NT2/D1 (cell line): ENCODE measurements at regions not wholly inside any gene's neighbourhood (a gene's known extent, or its start where the extent isn't known, plus 50 kb on each side); places are given as distances from the start of the nearest gene placed in this dataset.

Experiments used
- YY1 ChIP-seq: IDR thresholded peaks from 2 replicates; pipeline ENCODE4 v1.6.1; 2011; ENCODE audit not compliant: insufficient read length, insufficient read depth
- ZNF274 ChIP-seq: IDR thresholded peaks from 2 replicates; pipeline ENCODE4 v1.6.1; 2011; ENCODE audit warnings: mild to moderate bottlenecking, low read depth, low read length

GRCh38 chr12:42017051-42017450 lies 127.6 kb downstream of the GXYLT1 start:
- TF ChIP-seq YY1 (no peak), ZNF274 (no peak)
